Stimulated activated CD8-positive, alpha-beta memory T cell treated with anti-CD3 and anti-CD28 coated beads, Interleukin-4, amount 100 ng/mL, for 48 hours (primary cell): ENCODE measurements at regions not wholly inside any gene's neighbourhood (a gene's known extent, or its start where the extent isn't known, plus 50 kb on each side); places are given as distances from the start of the nearest gene placed in this dataset.

Experiments used
- DNase-seq: peaks from one replicate; pipeline ENCODE4 v3.0.0-alpha.2; 2020

DNA sequence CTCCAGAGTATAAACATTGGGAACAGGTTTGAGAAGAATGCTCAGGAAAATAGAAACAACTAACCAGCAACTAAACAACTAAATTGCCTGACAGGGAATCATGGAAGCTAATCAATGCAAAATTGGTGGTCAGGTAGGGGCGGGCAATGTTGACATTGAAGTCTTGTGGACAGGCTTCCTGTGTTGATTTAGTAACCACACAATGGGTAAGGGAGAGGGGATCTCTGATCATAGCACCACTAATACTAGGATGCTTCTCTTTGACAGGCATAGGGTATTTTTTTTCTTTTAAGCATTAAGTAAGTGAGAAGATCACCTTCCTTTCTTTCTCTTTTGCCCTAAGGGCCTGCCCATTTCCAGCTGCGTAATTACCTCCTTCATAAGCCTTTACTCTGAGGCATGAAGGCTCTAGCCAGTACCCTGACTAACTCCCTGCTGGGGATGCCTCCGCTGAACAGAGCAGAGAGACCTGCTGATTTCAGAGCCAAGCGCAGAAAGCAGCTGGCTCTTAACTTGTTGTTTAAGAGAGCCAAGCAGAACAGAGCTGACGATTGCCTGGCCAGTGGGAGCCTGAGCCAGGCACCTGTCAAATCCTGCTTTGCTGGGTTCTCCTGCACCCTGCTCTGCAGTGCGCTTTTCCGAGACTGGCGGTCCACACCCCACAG lies 118.7 kb downstream of the BMP2 start:
- DNase-seq: no peak

DNA sequence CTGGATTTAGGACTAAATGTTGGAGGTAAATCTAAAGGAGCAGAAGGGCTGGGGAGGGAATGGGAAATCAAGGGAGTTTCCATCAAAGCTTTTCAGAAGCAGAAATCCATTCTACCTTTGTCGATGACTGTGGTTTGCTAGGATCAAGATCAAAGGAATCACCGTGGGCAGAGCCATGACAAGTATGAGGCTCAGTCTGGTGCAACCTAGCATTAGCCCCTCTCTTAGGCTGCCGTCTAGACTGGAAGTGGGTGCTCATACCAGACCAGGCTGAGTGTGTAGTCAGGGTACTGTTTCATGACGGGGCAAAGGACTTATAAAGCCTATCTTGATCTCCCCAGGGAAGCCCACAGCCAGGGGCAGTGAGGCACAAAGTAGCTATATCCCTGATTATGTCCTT lies 120.5 kb downstream of the BMP2 start:
- DNase-seq: no peak

DNA sequence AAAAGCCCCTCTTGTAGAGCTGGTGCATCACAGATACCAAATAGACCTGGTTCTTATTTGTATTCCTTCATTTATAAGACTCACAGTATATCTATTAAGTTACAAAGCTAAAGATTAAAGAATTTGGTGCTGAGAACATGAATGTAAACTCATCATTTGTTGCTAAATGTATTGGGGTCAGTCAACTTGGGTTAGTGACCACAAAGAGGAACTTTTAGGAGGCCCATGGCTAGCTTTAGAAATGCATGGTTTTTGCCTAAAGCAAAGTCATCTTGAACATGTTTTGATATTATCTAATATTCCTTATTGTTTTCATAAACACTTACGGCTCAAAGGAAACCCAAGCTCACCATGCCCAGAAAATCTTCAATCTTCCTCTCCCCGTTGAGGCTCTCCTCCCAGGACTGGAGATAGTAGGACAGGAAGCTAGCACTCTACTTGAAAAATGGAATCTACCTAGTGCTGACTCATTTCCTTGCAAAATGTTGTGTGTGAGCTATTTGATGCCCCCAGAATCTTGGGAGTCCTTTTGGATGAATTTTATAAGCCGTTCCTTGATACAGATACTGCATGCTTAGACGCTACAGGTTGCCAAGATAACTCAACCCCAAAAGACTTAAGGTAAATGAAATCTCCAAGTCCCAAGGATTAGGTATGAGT lies 121.4 kb downstream of the BMP2 start:
- no peak for DNase-seq

DNA sequence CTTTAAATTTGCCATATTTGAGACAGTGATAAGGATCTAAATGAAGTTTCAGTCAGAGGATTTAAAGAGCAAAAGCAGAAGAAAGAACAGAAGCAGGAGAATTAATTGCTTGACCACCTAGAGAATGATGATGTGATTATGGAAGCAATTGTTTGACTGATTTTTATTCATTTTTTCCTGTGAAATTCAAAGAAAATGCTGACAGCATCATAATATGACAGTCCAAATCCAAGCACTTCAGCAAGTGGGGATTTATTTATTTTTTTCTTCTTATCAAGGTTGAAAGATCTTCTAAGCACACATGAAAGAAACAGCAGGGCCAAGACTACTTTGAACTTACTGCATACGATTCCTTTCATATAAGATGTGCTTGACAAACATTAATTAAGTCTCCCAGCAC lies 125.2 kb downstream of the BMP2 start:
- no peak for DNase-seq

DNA sequence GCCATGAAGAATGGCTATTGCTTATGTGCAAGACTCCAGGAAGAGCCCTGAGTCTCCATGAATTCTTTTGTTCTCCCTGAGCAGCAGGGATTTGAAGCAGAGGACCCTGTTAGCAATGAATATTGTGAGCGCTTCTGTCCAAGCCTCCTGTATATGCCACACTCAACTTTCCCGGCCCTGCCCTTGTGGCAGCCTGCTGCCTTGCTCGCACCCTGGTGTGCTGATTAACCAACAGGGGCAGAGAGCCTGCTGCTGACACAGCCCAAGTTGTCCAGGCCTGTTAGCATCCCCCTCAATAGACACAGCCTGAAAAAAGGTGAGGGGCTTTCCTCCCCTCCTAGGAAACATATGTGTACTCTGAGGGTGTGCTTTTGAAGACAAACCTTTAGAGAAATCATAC lies 131.4 kb downstream of the BMP2 start:
- no peak for DNase-seq

DNA sequence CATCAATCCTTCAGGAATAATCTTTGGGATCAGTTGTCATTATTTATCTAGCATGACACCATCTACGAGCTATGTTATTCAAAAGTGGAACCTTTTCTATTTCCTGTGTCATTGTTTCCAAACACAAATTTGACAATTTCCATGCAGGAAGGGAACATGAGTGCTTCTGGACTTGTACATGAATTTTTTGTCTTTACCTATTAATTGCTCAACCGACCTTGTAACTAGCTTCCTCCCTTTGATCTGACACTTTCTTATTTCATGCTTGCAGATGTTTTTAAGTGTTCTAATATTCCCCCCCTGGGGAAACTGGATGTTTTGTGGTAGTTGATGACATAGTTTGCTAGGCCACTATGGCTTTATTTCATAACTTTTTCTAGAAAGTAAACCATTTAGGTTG lies 139.4 kb downstream of the BMP2 start:
- DNase-seq: no peak

DNA sequence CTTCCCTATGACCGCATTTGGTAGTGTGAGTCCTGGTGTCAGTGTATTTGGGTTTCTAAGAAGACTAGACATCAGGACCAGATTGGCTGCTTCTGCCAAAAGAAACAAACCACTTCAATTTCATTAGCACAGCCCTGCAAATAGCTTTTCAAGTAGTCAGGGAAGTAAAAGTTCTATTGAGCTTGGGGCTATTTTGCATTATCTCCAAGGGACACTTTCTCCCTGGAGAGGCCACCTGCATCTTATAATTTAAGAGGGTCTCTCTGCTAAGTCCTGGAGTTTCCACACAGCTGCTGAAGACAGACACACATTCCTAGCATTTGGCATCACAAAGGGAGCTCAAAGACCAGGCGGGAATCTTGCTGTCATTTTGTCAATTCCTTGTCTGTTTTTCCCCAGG lies 141.2 kb downstream of the BMP2 start:
- DNase-seq: no peak

DNA sequence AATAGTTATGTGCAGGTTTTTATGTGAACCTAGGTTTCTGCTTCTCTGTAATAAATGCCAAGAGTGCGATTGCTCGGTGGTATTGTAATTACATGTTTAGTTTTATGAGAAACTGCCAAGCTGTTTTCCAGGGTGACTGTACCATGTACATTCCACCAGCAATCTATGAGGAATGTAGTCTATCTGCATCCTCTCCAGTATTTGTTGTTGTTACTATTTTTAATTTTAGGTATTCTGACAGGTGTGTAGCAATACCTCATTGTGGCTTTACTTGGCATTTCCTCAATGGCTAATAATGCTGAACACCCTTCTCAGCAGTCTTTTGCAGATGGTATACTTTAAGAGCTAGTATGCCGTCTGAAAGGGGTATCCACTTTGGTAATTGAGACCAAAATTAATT lies 142.1 kb downstream of the BMP2 start:
- DNase-seq: no peak

DNA sequence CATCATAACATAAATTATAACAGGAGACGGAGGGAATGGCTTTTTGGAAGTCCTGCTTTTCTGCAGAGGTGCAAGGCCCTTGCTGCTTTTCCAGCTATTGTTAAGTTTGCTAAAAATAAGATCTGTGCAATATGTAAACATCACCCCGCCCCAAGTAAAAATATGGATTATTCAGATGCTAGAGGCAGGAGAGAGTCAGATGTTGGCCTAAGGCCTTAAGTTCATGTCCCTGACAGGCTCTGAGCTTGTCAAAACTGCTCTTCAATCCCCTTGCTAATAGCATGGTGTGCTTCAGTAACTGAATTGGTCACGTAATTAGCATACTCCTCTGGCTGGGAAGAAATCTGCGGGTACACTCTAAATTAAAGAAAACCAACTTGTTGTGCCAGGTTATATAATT lies 147.5 kb downstream of the BMP2 start:
- DNase-seq: no peak

DNA sequence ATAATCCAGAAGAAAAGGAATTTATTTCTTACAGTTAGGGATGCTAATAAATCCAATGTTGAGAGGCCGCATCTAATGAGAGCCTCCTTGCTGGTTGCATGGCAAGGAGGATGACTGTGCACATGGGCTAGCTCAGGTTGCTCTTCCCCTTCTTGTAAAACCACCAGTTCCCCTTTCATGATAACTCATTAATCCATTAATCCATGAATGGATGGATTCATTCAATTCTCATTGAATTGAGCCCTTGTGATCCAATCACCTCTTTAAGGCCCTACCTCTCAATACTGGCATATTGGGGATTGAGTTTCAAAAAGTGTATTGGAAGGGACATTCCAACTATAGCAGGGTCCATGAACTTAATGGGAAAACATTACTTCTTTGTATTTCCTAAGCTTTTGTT lies 149.5 kb downstream of the BMP2 start:
- DNase-seq: no peak

DNA sequence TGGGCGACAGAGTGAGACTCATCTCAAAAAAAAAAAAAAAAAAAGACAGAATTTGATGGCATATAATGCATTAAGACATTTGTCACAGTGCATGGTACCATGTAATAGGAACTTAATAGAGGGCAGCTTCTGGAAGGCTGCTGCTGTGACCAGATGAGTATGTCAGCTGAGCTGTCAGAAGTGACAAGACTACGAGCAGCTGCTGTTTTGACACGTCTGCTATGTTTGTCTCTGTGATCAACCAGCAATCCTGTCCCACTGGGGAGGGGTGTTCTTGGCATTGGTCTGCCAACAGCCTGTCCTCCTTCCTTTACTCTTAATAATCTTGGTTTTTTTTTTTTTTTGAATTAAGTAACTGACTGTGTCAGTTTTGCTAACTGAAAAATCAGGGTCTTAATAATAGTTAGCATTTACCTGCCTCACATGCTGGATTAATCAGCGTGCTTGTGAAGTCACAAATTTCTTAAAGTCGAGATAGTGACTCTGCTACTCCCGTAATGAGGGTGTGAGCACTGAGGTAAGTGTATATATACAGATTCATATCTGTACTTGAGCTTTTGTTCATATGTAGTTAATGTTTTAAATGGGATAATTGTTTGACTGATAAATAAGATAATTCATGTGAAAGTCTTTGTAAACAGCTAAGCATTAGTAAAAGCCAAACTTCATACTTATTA lies 152.4 kb downstream of the BMP2 start:
- DNase-seq: no peak

DNA sequence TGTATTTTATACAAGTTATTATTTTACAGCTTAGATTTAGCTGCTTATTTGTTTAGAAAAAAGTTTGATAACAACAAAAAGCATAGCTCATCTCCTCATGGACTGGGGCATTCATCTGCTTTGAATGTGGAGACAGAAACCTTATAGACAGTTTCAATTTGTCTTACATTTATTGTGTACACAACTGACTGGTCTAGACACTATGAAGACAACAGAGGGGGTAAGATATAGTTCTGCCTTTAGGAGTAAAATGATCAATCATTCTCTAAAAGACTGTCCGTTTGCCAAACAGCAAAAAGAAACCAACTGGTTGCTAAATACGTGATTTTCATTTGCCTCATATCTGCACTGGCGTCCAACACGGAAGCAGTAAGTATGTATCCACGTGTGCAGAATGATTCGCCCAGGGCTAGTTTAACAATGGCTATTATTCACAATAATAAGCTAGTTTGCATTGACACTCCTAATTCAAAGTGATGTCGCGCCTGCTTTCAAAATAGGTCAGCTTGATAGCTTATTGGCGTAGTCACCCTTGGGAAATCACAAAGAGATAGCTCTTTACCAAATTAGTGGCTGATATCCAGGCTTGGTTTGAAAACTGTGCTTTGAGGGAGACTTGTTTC lies 153.6 kb downstream of the BMP2 start:
- no peak for DNase-seq

DNA sequence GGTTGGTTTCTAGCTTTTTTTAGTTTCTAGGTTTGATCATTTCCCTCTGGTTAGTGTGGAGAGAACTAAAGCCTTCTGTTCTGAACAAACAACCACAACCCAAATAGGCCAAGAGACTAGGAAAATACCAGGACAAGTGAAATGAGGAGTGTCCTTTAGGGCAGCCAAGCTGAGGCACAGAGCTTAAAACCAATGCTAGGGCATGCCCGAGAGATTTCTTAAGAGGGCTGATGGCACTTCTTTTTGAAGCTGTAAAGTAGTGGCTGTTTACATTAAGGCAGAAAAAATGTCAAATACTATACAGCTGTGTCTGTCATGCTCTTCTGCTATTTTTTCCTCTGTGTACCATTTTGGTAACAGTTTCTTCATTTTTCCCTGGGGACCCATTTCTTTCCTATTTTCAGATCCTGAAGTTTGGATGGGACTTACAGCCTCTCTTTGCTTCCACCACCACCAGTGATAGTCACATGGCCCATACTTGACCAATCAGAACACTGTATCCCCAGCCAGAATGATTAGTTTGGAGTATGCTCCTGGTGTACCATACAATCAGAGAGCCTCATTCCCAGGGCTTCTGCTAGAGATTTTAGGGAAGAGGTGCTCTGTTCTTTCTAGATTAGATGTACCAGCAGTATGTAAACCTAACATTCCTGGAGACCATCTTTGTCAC lies 154.4 kb downstream of the BMP2 start:
- DNase-seq: no peak

DNA sequence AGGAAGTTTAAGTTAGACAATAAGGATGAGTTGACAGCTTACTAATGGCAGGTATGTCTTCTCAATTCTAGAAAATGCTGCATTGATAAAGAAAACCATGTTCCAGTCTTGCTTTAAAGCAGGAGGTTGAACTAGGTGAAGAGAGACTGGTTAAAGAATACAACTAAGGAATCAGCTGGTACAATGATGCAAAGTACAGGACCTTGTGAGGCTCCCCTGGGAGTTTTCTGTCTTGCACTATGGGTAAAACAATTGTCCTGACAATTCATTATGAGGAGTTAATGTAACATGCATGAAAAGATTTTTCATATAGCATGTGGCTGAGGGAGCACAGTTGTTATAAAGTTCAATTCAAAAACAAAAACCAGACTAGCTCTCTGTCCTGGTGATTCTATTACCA lies 157.2 kb downstream of the BMP2 start:
- no peak for DNase-seq

DNA sequence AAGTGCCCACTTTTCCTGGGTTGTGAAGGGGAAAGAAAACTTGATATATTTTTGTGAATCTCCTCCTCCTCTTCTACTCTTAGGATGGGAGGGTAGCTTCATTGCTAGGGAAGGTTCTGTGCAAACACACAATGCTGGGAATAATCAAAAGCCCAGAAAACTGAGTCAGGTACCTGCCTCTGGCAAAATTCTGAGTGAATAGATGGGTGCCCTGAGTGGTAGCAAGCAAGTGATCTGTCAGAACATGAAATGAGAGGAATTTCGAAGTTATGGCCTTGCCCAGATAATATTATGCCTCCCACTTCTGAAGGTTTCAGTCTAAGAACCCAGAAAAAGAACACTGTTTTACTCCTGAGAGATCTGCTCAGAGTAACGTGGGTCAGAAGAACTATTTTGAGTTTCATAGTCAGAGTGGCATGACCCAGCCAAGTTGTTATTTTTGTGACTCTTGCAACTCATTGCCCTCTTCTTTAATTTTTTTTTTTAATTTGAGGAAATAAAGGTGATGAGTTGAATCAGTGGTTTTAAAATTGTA lies 158.3 kb downstream of the BMP2 start:
- DNase-seq: no peak

DNA sequence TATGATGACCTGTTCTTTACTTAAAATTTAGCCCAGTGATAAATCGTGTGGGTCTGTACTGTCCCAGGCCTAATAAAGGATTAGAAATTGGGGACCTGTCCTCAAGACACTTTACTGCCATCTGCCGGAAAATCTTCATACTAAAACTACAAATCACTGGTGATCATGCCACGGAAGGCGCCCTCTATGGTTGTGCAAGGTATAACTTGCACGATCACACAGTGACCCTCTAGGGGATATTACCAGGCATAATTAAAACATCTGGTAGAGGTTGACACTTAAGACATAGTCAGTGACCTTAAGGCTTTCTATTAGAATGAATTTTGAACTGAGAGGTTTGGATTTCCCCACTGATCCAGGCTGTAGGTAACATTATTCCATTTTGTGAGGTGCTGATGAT lies 172.6 kb downstream of the BMP2 start:
- no peak for DNase-seq

DNA sequence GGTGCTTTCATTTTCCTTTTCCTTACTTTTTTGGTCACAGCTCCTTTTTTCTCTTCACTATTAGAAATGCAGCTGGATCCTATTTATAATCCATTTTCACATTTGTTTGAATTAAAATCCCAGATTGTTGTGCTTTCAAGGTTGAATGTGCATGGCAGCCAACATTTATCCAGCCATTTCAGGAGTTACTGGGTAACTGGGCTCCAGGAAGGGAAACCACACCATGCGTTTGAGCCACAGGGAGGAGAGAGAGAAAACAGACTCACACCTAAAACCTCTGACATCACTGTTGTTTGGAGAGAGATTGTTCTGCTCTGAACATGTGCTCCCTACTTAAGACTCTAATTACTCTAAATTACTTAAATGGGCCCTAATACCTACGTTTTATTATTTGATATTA lies 173.4 kb downstream of the BMP2 start:
- no peak for DNase-seq

DNA sequence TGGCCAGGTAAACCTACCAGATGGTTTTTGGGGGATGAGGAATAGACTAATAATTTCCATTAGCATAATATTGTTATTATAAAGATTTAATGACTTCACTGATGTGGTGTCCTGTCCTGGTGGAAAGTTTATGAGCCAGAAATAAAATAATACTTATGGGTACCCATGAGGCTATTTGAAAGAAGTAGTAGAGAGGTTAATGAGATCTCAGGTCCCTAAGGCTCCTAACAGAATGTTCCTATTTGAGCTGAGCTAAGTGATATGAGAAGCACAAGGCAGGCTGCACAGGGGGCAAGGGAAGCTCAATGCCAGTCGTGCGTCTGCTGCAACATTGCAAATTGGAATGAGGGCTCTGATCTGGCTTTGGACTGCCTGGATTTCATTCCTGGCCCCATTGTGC lies 174.1 kb downstream of the BMP2 start:
- no peak for DNase-seq

DNA sequence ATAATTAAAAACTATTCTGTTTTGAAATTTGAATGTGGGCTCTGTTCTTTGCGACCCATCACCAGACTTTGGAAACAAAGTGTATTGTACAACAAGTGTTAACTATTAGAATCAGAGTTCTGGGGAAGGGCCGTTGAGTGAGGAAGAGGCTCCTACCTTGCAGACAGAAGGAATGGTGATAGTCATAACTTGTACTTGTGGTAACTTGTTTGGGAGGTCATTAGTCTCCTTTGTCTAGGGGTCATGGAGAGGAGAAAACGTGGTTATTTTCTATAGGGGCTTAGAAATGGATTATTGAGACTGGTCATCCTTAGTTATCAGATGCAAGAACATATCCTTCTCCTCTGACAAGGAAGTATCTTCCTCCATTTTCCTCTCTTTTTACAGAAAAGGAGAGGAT lies 174.8 kb downstream of the BMP2 start:
- DNase-seq: no peak

DNA sequence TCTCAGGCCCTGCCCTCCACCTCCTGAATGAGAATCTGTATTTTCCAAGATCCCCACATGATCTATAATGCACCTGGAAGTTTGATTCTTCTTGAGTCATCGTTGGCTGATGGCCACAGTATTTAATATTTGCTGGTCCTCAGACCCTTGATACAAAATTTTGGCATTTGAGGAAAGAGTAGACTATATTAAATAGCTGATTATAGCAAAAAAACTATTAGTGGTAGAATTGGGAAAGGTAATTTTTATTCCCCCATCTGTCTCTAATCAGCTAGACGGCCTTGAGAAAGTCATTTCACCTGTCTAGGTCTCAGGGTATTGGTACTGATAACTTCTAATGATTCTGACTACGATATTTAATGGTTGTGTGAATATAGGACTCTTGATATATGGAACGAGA lies 176.8 kb downstream of the BMP2 start:
- DNase-seq: no peak

DNA sequence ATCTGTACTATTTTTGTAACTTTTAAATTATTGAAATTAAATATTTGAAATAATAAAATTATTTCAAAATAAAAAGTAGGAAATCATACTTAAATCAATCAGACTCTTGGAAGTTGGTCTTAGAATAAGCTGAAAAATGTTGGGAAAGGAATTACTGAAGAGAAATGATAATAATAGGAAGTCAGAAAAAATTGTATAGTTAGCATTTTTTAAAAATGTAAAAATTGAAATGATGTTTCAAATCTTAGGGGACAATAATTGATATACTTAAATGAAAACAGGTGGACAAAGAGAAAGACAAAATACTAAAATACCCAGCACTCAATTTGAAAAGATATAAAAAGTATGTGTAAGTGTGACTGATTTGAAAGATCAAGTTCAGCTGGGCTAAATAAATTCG lies 186.1 kb downstream of the BMP2 start:
- DNase-seq: no peak

DNA sequence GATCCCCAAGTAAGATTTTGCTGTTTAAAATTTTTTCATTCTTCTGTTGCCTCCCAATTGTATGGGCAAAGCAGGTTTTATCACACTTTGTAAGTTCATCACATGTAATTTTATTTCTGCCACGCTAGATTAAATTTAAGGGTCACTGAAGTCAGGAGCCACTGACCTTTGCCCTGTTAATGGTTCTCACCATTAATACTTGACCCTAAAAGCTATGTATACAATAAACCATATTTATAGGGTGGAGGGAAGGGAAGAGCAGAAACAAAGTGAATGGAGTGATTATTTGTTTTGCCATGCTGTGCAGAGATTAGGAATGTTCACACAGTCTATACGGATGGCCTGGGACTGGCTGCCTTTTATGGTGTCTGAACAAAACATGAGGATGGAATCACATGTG lies 186.7 kb downstream of the BMP2 start:
- DNase-seq: no peak

DNA sequence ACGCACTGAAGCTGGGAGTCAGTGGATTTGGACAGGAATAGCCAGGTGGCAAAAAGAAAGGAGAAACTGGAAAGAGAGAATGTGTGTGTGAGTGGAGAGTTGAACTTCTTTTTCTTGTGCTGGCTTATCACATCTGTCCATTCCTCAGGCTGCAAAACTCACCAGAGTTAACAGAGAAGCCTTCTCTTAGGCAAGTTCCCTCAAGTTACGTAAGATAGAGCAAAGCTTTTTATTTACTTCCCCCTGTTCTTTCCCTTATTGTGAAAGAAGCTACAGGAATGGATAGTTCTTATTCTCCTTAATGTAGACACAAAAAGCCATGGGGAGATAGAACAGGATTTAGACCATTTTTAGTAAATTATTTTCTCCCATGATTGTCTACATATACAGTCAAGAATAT lies 188.6 kb downstream of the BMP2 start:
- no peak for DNase-seq
